SKM-1 (cell line): ENCODE measurements at regions not wholly inside any gene's neighbourhood (a gene's known extent, or its start where the extent isn't known, plus 50 kb on each side); places are given as distances from the start of the nearest gene placed in this dataset.

Experiments used
- DNase-seq: peaks from one replicate; lab custom pipeline; 2025; ENCODE audit not compliant: unreplicated experiment; lab: John Stamatoyannopoulos, UW

- DNase-seq = no peak
Measured at GRCh38 chr5:1748271-1748670, 51.4 kb downstream of the MRPL36 start.

- DNase-seq = no peak
Measured at GRCh38 chr5:1747803-1748085, 51.9 kb downstream of the MRPL36 start.

GRCh38 chr5:1747079-1747802 is 52.4 kb downstream of the MRPL36 start:
- no peak for DNase-seq

- DNase-seq = no peak
Measured at GRCh38 chr5:1746371-1747078, 53.1 kb downstream of the MRPL36 start.

- no peak for DNase-seq
Measured at GRCh38 chr5:1745796-1746370, 53.8 kb downstream of the MRPL36 start.

GRCh38 chr5:1745123-1745795 is 54.4 kb downstream of the MRPL36 start:
- DNase-seq = no peak

GRCh38 chr5:1744393-1745122 is 55.1 kb downstream of the MRPL36 start:
- no peak for DNase-seq

- DNase-seq = no peak
Measured at GRCh38 chr5:1743769-1744085, 55.9 kb downstream of the MRPL36 start.

GRCh38 chr5:1743061-1743768 is 56.4 kb downstream of the MRPL36 start:
- DNase-seq = no peak

GRCh38 chr5:1737790-1738405 is 61.7 kb downstream of the MRPL36 start:
- DNase-seq = no peak

- no peak for DNase-seq
Measured at GRCh38 chr5:1736889-1737711, 62.5 kb downstream of the MRPL36 start.

- DNase-seq = no peak
Measured at GRCh38 chr5:1736065-1736464, 63.6 kb downstream of the MRPL36 start.

- no peak for DNase-seq
Measured at GRCh38 chr5:1735320-1735970, 64.2 kb downstream of the MRPL36 start.

GRCh38 chr5:1734908-1735289 is 64.7 kb downstream of the MRPL36 start:
- DNase-seq = no peak

- no peak for DNase-seq
Measured at GRCh38 chr5:1734271-1734907, 65.2 kb downstream of the MRPL36 start.

GRCh38 chr5:1733369-1733768 is 66.3 kb downstream of the MRPL36 start:
- DNase-seq = no peak

- no peak for DNase-seq
Measured at GRCh38 chr5:1732945-1733344, 66.7 kb downstream of the MRPL36 start.

GRCh38 chr5:1732238-1732941 is 67.2 kb downstream of the MRPL36 start:
- DNase-seq = no peak
